Stimulated activated CD8-positive, alpha-beta memory T cell treated with anti-CD3 and anti-CD28 coated beads, Interleukin-4, amount 100 ng/mL, for 1 hour (primary cell): ENCODE measurements at regions not wholly inside any gene's neighbourhood (a gene's known extent, or its start where the extent isn't known, plus 50 kb on each side); places are given as distances from the start of the nearest gene placed in this dataset.

ENCODE experiments used
- DNase-seq, 2 donors: peaks; one replicate each; pipeline ENCODE4 v3.0.0-alpha.2; 2020; ENCODE audit warnings: low read depth in 2 of 2, low spot score in 1 of 2

GRCh38 chr6:154885214-154885613 lies 109.9 kb upstream of the TIAM2 start:
- DNase-seq = no peak

- no peak for DNase-seq
Observed at GRCh38 chr6:154886016-154886415, 109.1 kb upstream of the TIAM2 start.

- no peak for DNase-seq
Observed at GRCh38 chr6:154886471-154886870, 108.6 kb upstream of the TIAM2 start.

- DNase-seq = no peak
Observed at GRCh38 chr6:154887051-154887450, 108.1 kb upstream of the TIAM2 start.

GRCh38 chr6:154888421-154889295 lies 106.5 kb upstream of the TIAM2 start:
- no peak for DNase-seq

- no peak for DNase-seq
Observed at GRCh38 chr6:154890874-154891273, 104.2 kb upstream of the TIAM2 start.

GRCh38 chr6:154891901-154892300 lies 103.2 kb upstream of the TIAM2 start:
- no peak for DNase-seq

- DNase-seq = no peak
Observed at GRCh38 chr6:154893917-154894316, 101.2 kb upstream of the TIAM2 start.

- DNase-seq = no peak
Observed at GRCh38 chr6:154894902-154895301, 100.2 kb upstream of the TIAM2 start.

GRCh38 chr6:154895841-154896240 lies 99.3 kb upstream of the TIAM2 start:
- no peak for DNase-seq

GRCh38 chr6:154898821-154899220 lies 96.3 kb upstream of the TIAM2 start:
- no peak for DNase-seq

GRCh38 chr6:154899824-154900463 lies 95.2 kb upstream of the TIAM2 start:
- no peak for DNase-seq

- DNase-seq = no peak
Observed at GRCh38 chr6:154901876-154902552, 93.1 kb upstream of the TIAM2 start.

GRCh38 chr6:154907291-154907690 lies 87.8 kb upstream of the TIAM2 start:
- no peak for DNase-seq

GRCh38 chr6:154908723-154909122 lies 86.4 kb upstream of the TIAM2 start:
- no peak for DNase-seq

GRCh38 chr6:154909311-154909710 lies 85.8 kb upstream of the TIAM2 start:
- DNase-seq = no peak

GRCh38 chr6:154909821-154910220 lies 85.3 kb upstream of the TIAM2 start:
- DNase-seq = no peak

GRCh38 chr6:154914288-154914687 lies 80.8 kb upstream of the TIAM2 start:
- no peak for DNase-seq

- DNase-seq = no peak
Observed at GRCh38 chr6:154916857-154917256, 78.3 kb upstream of the TIAM2 start.

GRCh38 chr6:154917941-154918340 lies 77.2 kb upstream of the TIAM2 start:
- DNase-seq = no peak

- DNase-seq = no peak
Observed at GRCh38 chr6:154919806-154920205, 75.3 kb upstream of the TIAM2 start.
